ENCODE measurements at regions not wholly inside any gene's neighbourhood (a gene's known extent, or its start where the extent isn't known, plus 50 kb on each side); places are given as distances from the start of the nearest gene placed in this dataset.
A peak's percentile ranks its signal among the peaks of the same experiment; 100 is the strongest.

DNA sequence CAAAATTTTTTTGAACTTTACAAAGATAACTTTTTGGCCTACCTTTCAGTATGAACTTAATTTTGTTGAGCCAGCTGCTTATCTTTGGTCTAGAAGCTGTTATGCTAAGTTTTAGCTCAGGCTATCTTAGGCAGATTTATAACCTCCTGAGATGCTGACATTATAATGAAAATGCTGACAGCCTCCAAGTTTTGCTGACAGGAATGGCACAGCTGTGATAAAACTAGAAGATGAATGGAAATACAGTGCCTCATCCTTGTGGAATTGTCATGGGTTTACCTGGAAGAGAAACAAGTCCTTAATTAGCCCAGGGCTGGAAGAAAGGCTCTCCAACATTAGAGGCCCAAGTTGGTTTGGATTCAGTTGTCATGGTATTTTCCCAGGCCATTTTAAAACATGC, 123.3 kb downstream of the OXSM start:
- Histone ChIP-seq H3K9me1 (ENCODE audit: control insufficient read depth, insufficient read depth, low read length) (no peaks in the 10 kb centered on the region), H3K79me2 (ENCODE audit: control insufficient read depth, insufficient read depth, low read length) (no peaks in the 10 kb centered on the region), H3K4me1 (replicated peaks in 1 of 2; ENCODE audit: control insufficient read depth in 2 of 2, insufficient read depth in 2 of 2, low read length in 2 of 2) (no peaks in the 10 kb centered on the region), H3K27me3 (ENCODE audit: control insufficient read depth in 2 of 2, insufficient read depth in 2 of 2, low read length in 2 of 2) (no peaks in the 10 kb centered on the region), H3K36me3 (ENCODE audit: control insufficient read depth, insufficient read depth, low read length) (no peaks in the 10 kb centered on the region), H3K9ac (ENCODE audit: insufficient read depth in 1 of 2, low read depth in 2 of 2, low read length in 2 of 2) (no peak overlapping the region), H3K27ac (ENCODE audit: extremely low read depth, low read depth, low read length) (no peak overlapping the region), H4K20me1 (replicated peaks; ENCODE audit: control insufficient read depth, insufficient read depth, low read length) (no peaks in the 10 kb centered on the region), H3K4me3 (no peak overlapping the region), H3K4me2 (ENCODE audit: insufficient read depth, low read length) (no peak overlapping the region), H2AFZ (ENCODE audit: low read depth, low read length) (no peak overlapping the region), H3K9me3 (replicated peaks; ENCODE audit: control insufficient read depth, insufficient read depth, low read depth, low read length) (no peaks in the 10 kb centered on the region)
- in situ Hi-C loops (cut with MboI) (no loop called here), intact Hi-C loops (cut with micrococcal nuclease) (no loop called here)
- ATAC-seq: no peak
- POLR2A ChIA-PET: no interaction called here
- TF ChIP-seq RBM39 (optimal IDR thresholded peaks at IDR 0.05; ENCODE audit: low read depth, low read length): no peak
- TF ChIP-seq, protein P1, sequence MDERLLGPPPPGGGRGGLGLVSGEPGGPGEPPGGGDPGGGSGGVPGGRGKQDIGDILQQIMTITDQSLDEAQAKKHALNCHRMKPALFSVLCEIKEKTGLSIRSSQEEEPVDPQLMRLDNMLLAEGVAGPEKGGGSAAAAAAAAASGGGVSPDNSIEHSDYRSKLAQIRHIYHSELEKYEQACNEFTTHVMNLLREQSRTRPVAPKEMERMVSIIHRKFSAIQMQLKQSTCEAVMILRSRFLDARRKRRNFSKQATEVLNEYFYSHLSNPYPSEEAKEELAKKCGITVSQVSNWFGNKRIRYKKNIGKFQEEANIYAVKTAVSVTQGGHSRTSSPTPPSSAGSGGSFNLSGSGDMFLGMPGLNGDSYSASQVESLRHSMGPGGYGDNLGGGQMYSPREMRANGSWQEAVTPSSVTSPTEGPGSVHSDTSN (CRISPR knock-in tag; IDR thresholded peaks at IDR 0.05; ENCODE audit: low read depth): no peak
- TF ChIP-seq, protein P1 (tag; conservative IDR thresholded peaks at IDR 0.05; ENCODE audit: low read depth): 0 out of 2 replicates have a peak, but pooled peaks have one; percentile 57
- no peak for DNase-seq (ENCODE audit: extremely low read depth in 1 of 4, low spot score in 3 of 4)
- CTCF ChIA-PET (ENCODE audit: low intra/inter-chr PET ratio): no interaction called here
- no peak for FAIRE-seq
- no TSS peak for BruUV-seq (replicated peaks)

DNA sequence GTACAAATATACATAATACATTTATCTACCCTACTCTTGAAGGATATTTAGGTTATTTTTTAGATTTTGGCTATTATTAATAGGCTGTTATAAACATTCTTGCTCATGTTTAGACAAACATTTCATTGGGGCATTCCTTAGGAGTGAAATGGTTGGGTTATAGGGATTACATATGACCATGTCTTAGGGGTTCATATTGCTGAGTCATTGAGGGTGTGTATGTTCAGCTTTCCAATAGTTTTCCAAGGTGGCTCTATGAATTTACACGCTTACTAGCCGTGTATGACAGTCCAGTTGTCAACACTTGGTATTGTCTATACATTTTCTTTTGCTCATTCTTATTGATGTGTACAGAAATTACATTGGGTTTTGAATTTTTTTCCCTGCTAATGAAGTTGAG, 125.8 kb downstream of the OXSM start:
- Histone ChIP-seq H3K9me3 (replicated peaks; ENCODE audit: control insufficient read depth, insufficient read depth, low read depth, low read length) (no peaks in the 10 kb centered on the region), H3K4me1 (replicated peaks in 1 of 2; ENCODE audit: control insufficient read depth in 2 of 2, insufficient read depth in 2 of 2, low read length in 2 of 2) (no peaks in the 10 kb centered on the region), H2AFZ (ENCODE audit: low read depth, low read length) (no peak overlapping the region), H3K36me3 (ENCODE audit: control insufficient read depth, insufficient read depth, low read length) (no peaks in the 10 kb centered on the region), H3K27ac (ENCODE audit: extremely low read depth, low read depth, low read length) (no peak overlapping the region), H3K9ac (ENCODE audit: insufficient read depth in 1 of 2, low read depth in 2 of 2, low read length in 2 of 2) (no peak overlapping the region), H3K27me3 (ENCODE audit: control insufficient read depth in 2 of 2, insufficient read depth in 2 of 2, low read length in 2 of 2) (no peaks in the 10 kb centered on the region), H3K79me2 (ENCODE audit: control insufficient read depth, insufficient read depth, low read length) (no peaks in the 10 kb centered on the region), H4K20me1 (replicated peaks; ENCODE audit: control insufficient read depth, insufficient read depth, low read length) (no peaks in the 10 kb centered on the region), H3K9me1 (ENCODE audit: control insufficient read depth, insufficient read depth, low read length) (no peaks in the 10 kb centered on the region), H3K4me3 (no peak overlapping the region), H3K4me2 (ENCODE audit: insufficient read depth, low read length) (no peak overlapping the region)
- ChIA-PET POLR2A (no interaction called here), CTCF (ENCODE audit: low intra/inter-chr PET ratio) (no interaction called here)
- 0% methylated on average over 2 of the region's 2 CpGs for WGBS (ENCODE audit: insufficient coverage, low coverage, missing lambda C conversion rate)
- in situ Hi-C loops (cut with MboI): no loop called here
- ATAC-seq: no peak
- no peak for DNase-seq (ENCODE audit: extremely low read depth in 1 of 4, low spot score in 3 of 4)
- intact Hi-C loops (cut with micrococcal nuclease): no loop called here
- no peak for FAIRE-seq
- no TSS peak for BruUV-seq (replicated peaks)
- TF ChIP-seq ZNF133 (CRISPR knock-in tag; IDR thresholded peaks at IDR 0.05) (no peak), GABPB2 (CRISPR knock-in tag; conservative IDR thresholded peaks at IDR 0.05) (no peak), DNMT1 (IDR thresholded peaks at IDR 0.05) (no peak), HNRNPL (IDR thresholded peaks at IDR 0.05; ENCODE audit: low read depth, low read length) (no peak), SRSF3 (IDR thresholded peaks at IDR 0.05; ENCODE audit: insufficient read depth, low read length) (no peak), MAFF (IDR thresholded peaks at IDR 0.05; ENCODE audit: low read length) (peak; percentile 41; the same call in 1 of the 2 replicates), NFE2L1 (tag; IDR thresholded peaks at IDR 0.05; ENCODE audit: borderline replicate concordance, low read depth) (peak; percentile 51; the same call in 1 of the 2 replicates), MAFG (tag; conservative IDR thresholded peaks at IDR 0.05) (peak; percentile 61), SMARCA4 (IDR thresholded peaks at IDR 0.05) (no peak)
- TF ChIP-seq, protein P2, sequence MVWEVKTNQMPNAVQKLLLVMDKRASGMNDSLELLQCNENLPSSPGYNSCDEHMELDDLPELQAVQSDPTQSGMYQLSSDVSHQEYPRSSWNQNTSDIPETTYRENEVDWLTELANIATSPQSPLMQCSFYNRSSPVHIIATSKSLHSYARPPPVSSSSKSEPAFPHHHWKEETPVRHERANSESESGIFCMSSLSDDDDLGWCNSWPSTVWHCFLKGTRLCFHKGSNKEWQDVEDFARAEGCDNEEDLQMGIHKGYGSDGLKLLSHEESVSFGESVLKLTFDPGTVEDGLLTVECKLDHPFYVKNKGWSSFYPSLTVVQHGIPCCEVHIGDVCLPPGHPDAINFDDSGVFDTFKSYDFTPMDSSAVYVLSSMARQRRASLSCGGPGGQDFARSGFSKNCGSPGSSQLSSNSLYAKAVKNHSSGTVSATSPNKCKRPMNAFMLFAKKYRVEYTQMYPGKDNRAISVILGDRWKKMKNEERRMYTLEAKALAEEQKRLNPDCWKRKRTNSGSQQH (CRISPR knock-in tag; IDR thresholded peaks at IDR 0.05): no peak

Measured in K562 (cell line).